ENCODE measurements at regions not wholly inside any gene's neighbourhood (a gene's known extent, or its start where the extent isn't known, plus 50 kb on each side); places are given as distances from the start of the nearest gene placed in this dataset.
A peak's percentile ranks its signal among the peaks of the same experiment; 100 is the strongest.
"Not testable (repeated sequence)": the region's sequence is repeated elsewhere in the genome, so short reads cannot be mapped to it uniquely, and the experiment has no call there.

GRCh38 chr6:122276637-122277036, 122.8 kb upstream of the HSF2 start:
- no peak for DNase-seq (ENCODE audit: low read depth)

- not testable (repeated sequence) for DNase-seq (ENCODE audit: low read depth)
Measured at GRCh38 chr6:122280105-122281021, 119.1 kb upstream of the HSF2 start.

- no peak for DNase-seq (ENCODE audit: low read depth)
Measured at GRCh38 chr6:122283884-122284283, 115.6 kb upstream of the HSF2 start.

- no peak for DNase-seq (ENCODE audit: low read depth)
Measured at GRCh38 chr6:122284848-122285247, 114.6 kb upstream of the HSF2 start.

GRCh38 chr6:122285292-122285913, 114.0 kb upstream of the HSF2 start:
- no peak for DNase-seq (ENCODE audit: low read depth)

GRCh38 chr6:122286512-122286911, 112.9 kb upstream of the HSF2 start:
- peak; percentile 7 for DNase-seq (ENCODE audit: low read depth)

- DNase-seq (ENCODE audit: low read depth), result peak; percentile 34
Measured at GRCh38 chr6:122289762-122290539, 109.5 kb upstream of the HSF2 start.

- no peak for DNase-seq (ENCODE audit: low read depth)
Measured at GRCh38 chr6:122297010-122297409, 102.4 kb upstream of the HSF2 start.

GRCh38 chr6:122302067-122302466, 97.4 kb upstream of the HSF2 start:
- DNase-seq (ENCODE audit: low read depth), result no peak

- no peak for DNase-seq (ENCODE audit: low read depth)
Measured at GRCh38 chr6:122307577-122307976, 91.9 kb upstream of the HSF2 start.

GRCh38 chr6:122308074-122308473, 91.4 kb upstream of the HSF2 start:
- no peak for DNase-seq (ENCODE audit: low read depth)

- no peak for DNase-seq (ENCODE audit: low read depth)
Measured at GRCh38 chr6:122315842-122316241, 83.6 kb upstream of the HSF2 start.

GRCh38 chr6:122322824-122323223, 76.6 kb upstream of the HSF2 start:
- no peak for DNase-seq (ENCODE audit: low read depth)

GRCh38 chr6:122323361-122323760, 76.1 kb upstream of the HSF2 start:
- no peak for DNase-seq (ENCODE audit: low read depth)

GRCh38 chr6:122330315-122330714, 69.1 kb upstream of the HSF2 start:
- DNase-seq (ENCODE audit: low read depth), result no peak

GRCh38 chr6:122337645-122338044, 61.8 kb upstream of the HSF2 start:
- no peak for DNase-seq (ENCODE audit: low read depth)

GRCh38 chr6:122339661-122340060, 59.8 kb upstream of the HSF2 start:
- DNase-seq (ENCODE audit: low read depth), result no peak

- no peak for DNase-seq (ENCODE audit: low read depth)
Measured at GRCh38 chr6:122347280-122347679, 52.2 kb upstream of the HSF2 start.

GRCh38 chr6:122347751-122348150, 51.7 kb upstream of the HSF2 start:
- no peak for DNase-seq (ENCODE audit: low read depth)

All from stromal cell of bone marrow (primary cell).